Erythroblast (primary cell): ENCODE measurements at regions not wholly inside any gene's neighbourhood (a gene's known extent, or its start where the extent isn't known, plus 50 kb on each side); places are given as distances from the start of the nearest gene placed in this dataset.

Experiments
- GATA1 ChIP-seq: IDR thresholded peaks from 2 replicates; pipeline ENCODE4 v1.6.1; 2011; ENCODE audit warnings: low read depth, mild to moderate bottlenecking, control low read depth, low read length, moderate library complexity
- POLR2A ChIP-seq: IDR thresholded peaks from 2 replicates; pipeline ENCODE4 v1.6.1; 2011; ENCODE audit warnings: mild to moderate bottlenecking, low read length

GRCh38 chr1:38261574-38261973 lies 215.0 kb upstream of the POU3F1 start:
- no peak for TF ChIP-seq POLR2A
- no peak for TF ChIP-seq GATA1
